H1 (cell line): ENCODE measurements at regions not wholly inside any gene's neighbourhood (a gene's known extent, or its start where the extent isn't known, plus 50 kb on each side); places are given as distances from the start of the nearest gene placed in this dataset.

Source experiments
- CTCF ChIA-PET: fragments of 300-600 bp; sonication (Branson Sonifier 250); formaldehyde crosslinking; loops from one replicate; lab custom pipeline; 2021; ENCODE audit not compliant: partially characterized antibody; lab: Charles Lee
- POLR2A ChIA-PET: fragments of 300-600 bp; sonication (Branson Sonifier 250); formaldehyde crosslinking; loops from one replicate; lab custom pipeline; 2021; ENCODE audit warnings: inconsistent platforms; ENCODE audit not compliant: partially characterized antibody; lab: Charles Lee
- DNase-seq, 2 experiments: peaks; one replicate each; pipeline versions ENCODE4 v3.0.0 to v3.0.0-alpha.2; 2010 to 2022; ENCODE audit warnings: low spot score in 2 of 2, low read depth in 1 of 2, mixed read lengths in 1 of 2
- FAIRE-seq: peaks from 2 replicates; lab custom pipeline; 2011; peaks lifted over from hg19 to GRCh38; lab: Jason Lieb, UNC
- H2AFZ ChIP-seq: 2 replicates; pipeline ENCODE4 v1.8.1; 2012; ENCODE audit warnings: low read length, inconsistent platforms
- H2AK5ac ChIP-seq: 2 replicates; pipeline ENCODE4 v1.6.1; 2013; ENCODE audit warnings: low read depth, low read length
- H2BK120ac ChIP-seq: replicated peaks from 2 replicates; pipeline ENCODE3; 2013; ENCODE audit warnings: low read depth, low read length, inconsistent platforms
- H2BK12ac ChIP-seq: 2 replicates; pipeline ENCODE4 v1.6.1; 2013; ENCODE audit warnings: low read depth, low read length
- H2BK15ac ChIP-seq: 2 replicates; pipeline ENCODE4 v1.6.1; 2013; ENCODE audit warnings: low read length
- H2BK20ac ChIP-seq: 2 replicates; pipeline ENCODE4 v1.6.1; 2013; ENCODE audit warnings: low read length
- H2BK5ac ChIP-seq: 2 replicates; pipeline ENCODE4 v1.6.1; 2013; ENCODE audit warnings: low read depth, low read length
- H3K14ac ChIP-seq: 2 replicates; pipeline ENCODE4 v1.6.1; 2013; ENCODE audit warnings: inconsistent platforms; ENCODE audit not compliant: insufficient read length
- H3K18ac ChIP-seq: 2 replicates; pipeline ENCODE4 v1.6.1; 2013; ENCODE audit warnings: low read length; ENCODE audit errors: extremely low read depth
- H3K23ac ChIP-seq: 2 replicates; pipeline ENCODE4 v1.6.1; 2013; ENCODE audit warnings: inconsistent platforms; ENCODE audit not compliant: insufficient read length
- H3K23me2 ChIP-seq: 2 replicates; pipeline ENCODE4 v1.6.1; 2013; ENCODE audit warnings: low read depth, low read length
- H3K27ac ChIP-seq: 2 replicates; pipeline ENCODE4 v1.6.1; 2011; ENCODE audit warnings: low read depth, low read length, inconsistent platforms
- H3K27me3 ChIP-seq, 4 experiments: replicated peaks in 1 of 4; 1 replicate in 1 of 4; 2 replicates in 3 of 4; pipeline versions ENCODE4 v1.6.1 to v1.8.1; 2011 to 2013; ENCODE audit warnings: low read length in 3 of 4, mild to moderate bottlenecking in 3 of 4, inconsistent platforms in 2 of 4, mixed read lengths in 2 of 4, moderate library complexity in 1 of 4; ENCODE audit not compliant: control insufficient read depth in 3 of 4, insufficient read depth in 3 of 4; ENCODE audit errors: extremely low read depth in 1 of 4
- H3K36me3 ChIP-seq, 4 experiments: 2 replicates each; pipeline versions ENCODE4 v1.6.1 to v1.8.1; 2011 to 2013; ENCODE audit warnings: mild to moderate bottlenecking in 4 of 4, low read length in 3 of 4, moderate library complexity in 2 of 4, control low read depth in 1 of 4, inconsistent platforms in 1 of 4; ENCODE audit not compliant: insufficient read depth in 4 of 4, control insufficient read depth in 2 of 4
- H3K4ac ChIP-seq: replicated peaks from 2 replicates; pipeline ENCODE3; 2013; ENCODE audit warnings: low read length, low read depth, mixed read lengths, inconsistent platforms; ENCODE audit not compliant: insufficient read length
- H3K4me1 ChIP-seq, 4 experiments: replicated peaks in 1 of 4; 1 replicate in 1 of 4; 2 replicates in 3 of 4; pipeline versions ENCODE4 v1.6.1 to v1.8.1; 2011 to 2013; ENCODE audit warnings: low read length in 3 of 4, inconsistent platforms in 2 of 4, mixed read lengths in 1 of 4; ENCODE audit not compliant: insufficient read depth in 4 of 4, control insufficient read depth in 3 of 4
- H3K4me2 ChIP-seq, 2 experiments: 2 replicates each; pipeline versions ENCODE4 v1.6.1 to v1.8.1; 2011 to 2013; ENCODE audit warnings: low read depth in 2 of 2, low read length in 2 of 2, control low read depth in 1 of 2, inconsistent platforms in 1 of 2, mild to moderate bottlenecking in 1 of 2; ENCODE audit not compliant: insufficient read depth in 1 of 2
- H3K4me3 ChIP-seq, 4 experiments: fragments of 200-600, 300-600 bp in 1 of 4; sonication (generic), shearing (Covaris generic), sonication (Bioruptor Twin) in 1 of 4; 2 replicates each; pipeline versions ENCODE4 v1.5.1 to v1.8.1; 2011 to 2016; ENCODE audit warnings: low read length in 4 of 4, low read depth in 3 of 4, control low read depth in 2 of 4, inconsistent platforms in 2 of 4, mild to moderate bottlenecking in 2 of 4, mixed read lengths in 1 of 4, moderate library complexity in 1 of 4; ENCODE audit not compliant: insufficient read depth in 2 of 4; ENCODE audit errors: extremely low read depth in 1 of 4
- H3K56ac ChIP-seq: replicated peaks from 2 replicates; pipeline ENCODE3; 2013; ENCODE audit warnings: low read depth, mild to moderate bottlenecking, mixed read lengths, low read length, inconsistent platforms; ENCODE audit not compliant: insufficient read length
- H3K79me1 ChIP-seq: 2 replicates; pipeline ENCODE4 v1.6.1; 2013; ENCODE audit warnings: low read depth, low read length, control low read depth
- H3K79me2 ChIP-seq, 2 experiments: 2 replicates each; pipeline versions ENCODE4 v1.6.1 to v1.8.1; 2012 to 2013; ENCODE audit warnings: low read length in 2 of 2, mild to moderate bottlenecking in 2 of 2, inconsistent platforms in 1 of 2; ENCODE audit not compliant: insufficient read depth in 2 of 2, control insufficient read depth in 1 of 2
- H3K9ac ChIP-seq, 4 experiments: replicated peaks in 1 of 4; 1 replicate in 1 of 4; 2 replicates in 3 of 4; pipeline versions ENCODE4 v1.6.1 to v1.8.1; 2011 to 2013; ENCODE audit warnings: low read depth in 3 of 4, low read length in 3 of 4, control low read depth in 2 of 4, mild to moderate bottlenecking in 2 of 4, moderate library complexity in 2 of 4, inconsistent platforms in 1 of 4; ENCODE audit errors: extremely low read depth in 1 of 4
- H3K9me3 ChIP-seq, 2 experiments: 2 replicates each; pipeline versions ENCODE4 v1.6.1 to v1.8.1; 2012 to 2013; ENCODE audit warnings: mild to moderate bottlenecking in 2 of 2, moderate library complexity in 2 of 2, control low read depth in 1 of 2, inconsistent platforms in 1 of 2, low read depth in 1 of 2, low read length in 1 of 2, mixed read lengths in 1 of 2; ENCODE audit not compliant: insufficient read depth in 2 of 2
- H4K20me1 ChIP-seq, 2 experiments: replicated peaks in 1 of 2; 2 replicates each; pipeline versions ENCODE3 to v1.8.1; 2011 to 2013; ENCODE audit warnings: inconsistent platforms in 2 of 2, low read length in 2 of 2, mild to moderate bottlenecking in 1 of 2; ENCODE audit not compliant: insufficient read depth in 2 of 2, control insufficient read depth in 1 of 2
- H4K5ac ChIP-seq: 2 replicates; pipeline ENCODE4 v1.6.1; 2013; ENCODE audit warnings: low read length, low read depth, mixed read lengths, inconsistent platforms; ENCODE audit not compliant: insufficient read length
- H4K8ac ChIP-seq: 2 replicates; pipeline ENCODE4 v1.8.0; 2013; ENCODE audit warnings: mild to moderate bottlenecking, moderate library complexity, low read length, inconsistent platforms; ENCODE audit not compliant: insufficient read depth; ENCODE audit errors: extremely low read depth
- H4K91ac ChIP-seq: replicated peaks from 2 replicates; pipeline ENCODE3; 2013; ENCODE audit warnings: low read length, mixed read lengths, inconsistent platforms; ENCODE audit not compliant: insufficient read length
- JUN ChIP-seq: IDR thresholded peaks from 2 replicates; pipeline ENCODE4 v1.6.1; 2011; ENCODE audit warnings: low read depth, mild to moderate bottlenecking, improper control_type of control experiment, low read length
- KDM5A ChIP-seq: fragments of 200-600 bp; IDR thresholded peaks from 2 replicates; pipeline ENCODE4 v1.7.1; 2012; ENCODE audit warnings: mild to moderate bottlenecking, low read length, inconsistent platforms, mixed read lengths
- POLR2A ChIP-seq, 2 experiments: IDR thresholded peaks; 1 replicate in 1 of 2; 2 replicates in 1 of 2; pipeline ENCODE4 v1.6.1; 2011; ENCODE audit warnings: low read depth in 2 of 2, low read length in 2 of 2, mild to moderate bottlenecking in 2 of 2; ENCODE audit errors: control extremely low read depth in 1 of 2
- SIN3A ChIP-seq, 2 experiments: IDR thresholded peaks in 1 of 2; conservative IDR thresholded peaks in 1 of 2; 2 replicates each; pipeline ENCODE4 v1.6.1; 2011 to 2012; ENCODE audit warnings: low read length in 2 of 2, improper control_type of control experiment in 1 of 2, low read depth in 1 of 2, mild to moderate bottlenecking in 1 of 2
- WGBS, 2 experiments: shearing (Covaris generic) in 1 of 2; methylation state at CpG; one replicate each; pipeline versions ENCODE4 v1.1.6 to v1.1.7; 2013 to 2015; ENCODE audit warnings: low lambda C conversion rate in 2 of 2, mixed read lengths in 2 of 2, inconsistent platforms in 1 of 2, low coverage in 1 of 2, missing lambda C conversion rate in 1 of 2; ENCODE audit not compliant: insufficient replicate concordance in 2 of 2, insufficient coverage in 1 of 2, insufficient read length in 1 of 2; ENCODE audit errors: extremely low coverage in 1 of 2, missing lambda C conversion rate in 1 of 2; 5-methylcytosine and 5-hydroxymethylcytosine counted together
- TF ChIP-seq, protein P1 (sequence below): IDR thresholded peaks from 2 replicates; pipeline ENCODE4 v1.6.1; 2012; ENCODE audit warnings: inconsistent platforms

DNA sequence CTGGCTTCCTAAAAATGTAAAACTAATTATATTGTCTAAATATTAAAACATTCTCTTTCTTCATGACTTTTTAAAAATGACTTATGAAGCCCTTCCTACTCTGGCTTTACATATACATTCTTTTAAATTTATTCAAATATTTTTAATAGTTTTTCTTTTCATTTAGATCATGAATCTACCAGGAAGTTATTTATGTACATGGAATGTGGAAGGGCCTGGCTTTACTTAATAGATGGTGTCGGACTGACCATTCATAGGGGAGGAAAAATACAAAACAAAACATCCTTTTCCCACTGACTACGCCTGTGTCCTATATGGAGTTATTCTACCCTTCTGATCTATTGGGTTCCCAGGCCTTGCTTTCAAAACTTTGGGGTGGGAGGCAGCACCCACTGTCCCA is 129.8 kb downstream of the MACROH2A1 start:
- H3K23me2 ChIP-seq = no peaks in the 10 kb centered on the region
- no peaks in the 10 kb centered on the region for H3K79me2 ChIP-seq
- H3K23ac ChIP-seq = no peak overlapping the region
- ChIA-PET CTCF (no interaction called here), POLR2A (no interaction called here)
- no peak overlapping the region for H2BK20ac ChIP-seq
- FAIRE-seq = no peak
- H4K8ac ChIP-seq = no peak overlapping the region
- H3K4me3 ChIP-seq = no peak overlapping the region
- no peak overlapping the region for H4K91ac ChIP-seq
- H3K4me1 ChIP-seq = 0 out of 7 replicates have a peak, but pooled peaks cover 0 to 2% (median 0%) of the 10 kb centered on the region in 4 experiments
- no peaks in the 10 kb centered on the region for H3K36me3 ChIP-seq
- no peak overlapping the region for H3K4ac ChIP-seq
- H3K79me1 ChIP-seq = no peaks in the 10 kb centered on the region
- no peak overlapping the region for H2AK5ac ChIP-seq
- H3K9ac ChIP-seq = no peak overlapping the region
- no peak overlapping the region for H2BK15ac ChIP-seq
- no peak overlapping the region for H2BK120ac ChIP-seq
- no peak overlapping the region for H2BK5ac ChIP-seq
- no peak overlapping the region for H3K56ac ChIP-seq
- no peaks in the 10 kb centered on the region for H3K27me3 ChIP-seq
- H2AFZ ChIP-seq = no peak overlapping the region
- H3K9me3 ChIP-seq = no peaks in the 10 kb centered on the region
- H3K27ac ChIP-seq = no peak overlapping the region
- H3K18ac ChIP-seq = no peak overlapping the region
- 98% methylated on average over 2 of the region's 2 CpGs; no CpG with 5 or more reads in 1 of the 2 experiments for WGBS, 2 experiments
- TF ChIP-seq KDM5A (no peak), SIN3A (conservative IDR thresholded peaks at IDR 0.05 in 1 of 2, IDR thresholded peaks at IDR 0.05 in 1 of 2; ENCODE audit: low read depth in 1 of 2, low read length in 2 of 2) (no peak), POLR2A (IDR thresholded peaks at IDR 0.05; ENCODE audit: control extremely low read depth in 1 of 2, low read depth in 2 of 2, low read length in 2 of 2) (no peak), JUN (no peak)
- TF ChIP-seq, protein P1, sequence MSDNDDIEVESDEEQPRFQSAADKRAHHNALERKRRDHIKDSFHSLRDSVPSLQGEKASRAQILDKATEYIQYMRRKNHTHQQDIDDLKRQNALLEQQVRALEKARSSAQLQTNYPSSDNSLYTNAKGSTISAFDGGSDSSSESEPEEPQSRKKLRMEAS = no peak
- TF ChIP-seq, all 59 proteins: peak for 0
- DNase-seq = no peak
- no peak overlapping the region for H4K5ac ChIP-seq
- H2BK12ac ChIP-seq = no peak overlapping the region
- H3K14ac ChIP-seq = no peak overlapping the region
- no peaks in the 10 kb centered on the region for H4K20me1 ChIP-seq
- no peak overlapping the region for H3K4me2 ChIP-seq
